OCI-LY1 (cell line): ENCODE measurements at regions not wholly inside any gene's neighbourhood (a gene's known extent, or its start where the extent isn't known, plus 50 kb on each side); places are given as distances from the start of the nearest gene placed in this dataset.

Source experiments
- H2AFZ ChIP-seq: fragments of 200-600 bp; sonication (generic), shearing (Covaris generic); 2 replicates; pipeline ENCODE4 v1.6.0; 2014; ENCODE audit warnings: antibody characterized with exemption, mild to moderate bottlenecking, low read length
- H3F3A ChIP-seq: fragments of 200-600 bp; sonication (generic), shearing (Covaris generic); 2 replicates; pipeline ENCODE4 v1.6.0; 2014; ENCODE audit warnings: mild to moderate bottlenecking, antibody characterized with exemption, low read length, moderate library complexity; ENCODE audit not compliant: insufficient read depth
- H3K27ac ChIP-seq: fragments of 200-600 bp; sonication (generic); 2 replicates; pipeline ENCODE4 v1.5.1; 2014; ENCODE audit warnings: low read length, mixed run types, mild to moderate bottlenecking, low read depth; ENCODE audit not compliant: poor library complexity, severe bottlenecking
- H3K27me3 ChIP-seq: fragments of 200-600 bp; sonication (generic); 2 replicates; pipeline ENCODE4 v1.6.0; 2014; ENCODE audit warnings: antibody characterized with exemption, mild to moderate bottlenecking, low read length, moderate library complexity; ENCODE audit not compliant: insufficient read depth
- H3K36me3 ChIP-seq: fragments of 200-600 bp; sonication (generic); 2 replicates; pipeline ENCODE4 v1.6.1; 2014; ENCODE audit warnings: mild to moderate bottlenecking, antibody characterized with exemption, low read length, moderate library complexity, mixed read lengths; ENCODE audit not compliant: insufficient read depth
- H3K4me1 ChIP-seq: fragments of 200-600 bp; sonication (generic); 2 replicates; pipeline ENCODE4 v1.5.1; 2014; ENCODE audit warnings: mild to moderate bottlenecking, low read length, moderate library complexity; ENCODE audit not compliant: insufficient read depth, severe bottlenecking
- H3K4me2 ChIP-seq: fragments of 200-600 bp; sonication (generic), shearing (Covaris generic); 2 replicates; pipeline ENCODE4 v1.6.1; 2014; ENCODE audit warnings: low read length
- H3K4me3 ChIP-seq: fragments of 200-600 bp; sonication (generic); 2 replicates; pipeline ENCODE4 v1.5.1; 2014; ENCODE audit warnings: low read length, low read depth, mild to moderate bottlenecking, mixed read lengths; ENCODE audit not compliant: poor library complexity, severe bottlenecking
- H3K79me2 ChIP-seq: fragments of 200-600 bp; shearing (Covaris generic); 2 replicates; pipeline ENCODE4 v1.6.1; 2016; ENCODE audit warnings: mixed run types, low read length, mixed read lengths; ENCODE audit not compliant: insufficient read depth
- H3K9ac ChIP-seq: fragments of 200-600 bp; sonication (generic), shearing (Covaris generic); 2 replicates; pipeline ENCODE4 v1.6.1; 2014; ENCODE audit warnings: mild to moderate bottlenecking, low read length, mixed read lengths
- H3K9me2 ChIP-seq: fragments of 200-600 bp; sonication (generic), shearing (Covaris generic); 2 replicates; pipeline ENCODE4 v1.6.1; 2014; ENCODE audit warnings: low read depth, mild to moderate bottlenecking, low read length, mixed read lengths
- H3K9me3 ChIP-seq: fragments of 200-600 bp; shearing (Covaris generic); 2 replicates; pipeline ENCODE4 v1.6.1; 2014; ENCODE audit warnings: low read length, mixed read lengths
- H4K20me1 ChIP-seq: fragments of 200-600 bp; sonication (generic), shearing (Covaris generic); 2 replicates; pipeline ENCODE4 v1.6.0; 2016; ENCODE audit warnings: mild to moderate bottlenecking, low read length; ENCODE audit not compliant: insufficient read depth
- CTCF ChIP-seq: fragments of 200-600 bp; sonication (generic), shearing (Covaris generic); IDR thresholded peaks from 2 replicates; pipeline ENCODE4 v1.5.1; 2017; ENCODE audit warnings: mild to moderate bottlenecking, antibody characterized with exemption, low read length, moderate library complexity, mixed read lengths
- EZH2 ChIP-seq: fragments of 200-600 bp; sonication (generic), shearing (Covaris generic); IDR thresholded peaks from 2 replicates; pipeline ENCODE4 v1.8.0; 2017; ENCODE audit warnings: borderline replicate concordance, mixed run types, mild to moderate bottlenecking, antibody characterized with exemption, low read length, moderate library complexity, mixed read lengths

GRCh38 chr13:76756451-76756850 lies 129.8 kb downstream of the KCTD12 start:
- no peaks in the 10 kb centered on the region for H3F3A ChIP-seq
- no peaks in the 10 kb centered on the region for H3K79me2 ChIP-seq
- H3K9me2 ChIP-seq = no peaks in the 10 kb centered on the region
- no peak overlapping the region for H3K27ac ChIP-seq
- TF ChIP-seq EZH2 (no peak), CTCF (no peak)
- no peak overlapping the region for H3K4me3 ChIP-seq
- no peaks in the 10 kb centered on the region for H3K36me3 ChIP-seq
- no peaks in the 10 kb centered on the region for H3K9me3 ChIP-seq
- H2AFZ ChIP-seq = no peak overlapping the region
- no peaks in the 10 kb centered on the region for H3K4me1 ChIP-seq
- H3K27me3 ChIP-seq = no peaks in the 10 kb centered on the region
- H3K4me2 ChIP-seq = no peak overlapping the region
- H4K20me1 ChIP-seq = no peaks in the 10 kb centered on the region
- H3K9ac ChIP-seq = no peak overlapping the region

- Histone ChIP-seq H3K4me1 (no peaks in the 10 kb centered on the region), H4K20me1 (no peaks in the 10 kb centered on the region), H3K4me2 (no peak overlapping the region), H3K9me3 (no peaks in the 10 kb centered on the region), H3K36me3 (no peaks in the 10 kb centered on the region), H2AFZ (no peak overlapping the region), H3K9me2 (no peaks in the 10 kb centered on the region), H3K9ac (no peak overlapping the region), H3K27ac (no peak overlapping the region), H3K27me3 (no peaks in the 10 kb centered on the region), H3K4me3 (no peak overlapping the region), H3K79me2 (no peaks in the 10 kb centered on the region), H3F3A (no peaks in the 10 kb centered on the region)
- TF ChIP-seq CTCF (no peak), EZH2 (no peak)
Measured at GRCh38 chr13:76754414-76754813, 131.8 kb downstream of the KCTD12 start.

- no peaks in the 10 kb centered on the region for H4K20me1 ChIP-seq
- H3K27me3 ChIP-seq = no peaks in the 10 kb centered on the region
- H3K79me2 ChIP-seq = no peaks in the 10 kb centered on the region
- H3K9me2 ChIP-seq = no peaks in the 10 kb centered on the region
- TF ChIP-seq EZH2 = no peak
- TF ChIP-seq CTCF = no peak
- no peaks in the 10 kb centered on the region for H3K9me3 ChIP-seq
- H3K4me2 ChIP-seq = no peak overlapping the region
- no peak overlapping the region for H3K4me3 ChIP-seq
- H3K4me1 ChIP-seq = no peaks in the 10 kb centered on the region
- H3K36me3 ChIP-seq = no peaks in the 10 kb centered on the region
- no peak overlapping the region for H2AFZ ChIP-seq
- H3F3A ChIP-seq = no peaks in the 10 kb centered on the region
- H3K9ac ChIP-seq = no peak overlapping the region
- H3K27ac ChIP-seq = no peak overlapping the region
Measured at GRCh38 chr13:76751278-76751677, 134.9 kb downstream of the KCTD12 start.
